ENCODE measurements at regions not wholly inside any gene's neighbourhood (a gene's known extent, or its start where the extent isn't known, plus 50 kb on each side); places are given as distances from the start of the nearest gene placed in this dataset.
"Not testable (repeated sequence)": the region's sequence is repeated elsewhere in the genome, so short reads cannot be mapped to it uniquely, and the experiment has no call there.

DNA sequence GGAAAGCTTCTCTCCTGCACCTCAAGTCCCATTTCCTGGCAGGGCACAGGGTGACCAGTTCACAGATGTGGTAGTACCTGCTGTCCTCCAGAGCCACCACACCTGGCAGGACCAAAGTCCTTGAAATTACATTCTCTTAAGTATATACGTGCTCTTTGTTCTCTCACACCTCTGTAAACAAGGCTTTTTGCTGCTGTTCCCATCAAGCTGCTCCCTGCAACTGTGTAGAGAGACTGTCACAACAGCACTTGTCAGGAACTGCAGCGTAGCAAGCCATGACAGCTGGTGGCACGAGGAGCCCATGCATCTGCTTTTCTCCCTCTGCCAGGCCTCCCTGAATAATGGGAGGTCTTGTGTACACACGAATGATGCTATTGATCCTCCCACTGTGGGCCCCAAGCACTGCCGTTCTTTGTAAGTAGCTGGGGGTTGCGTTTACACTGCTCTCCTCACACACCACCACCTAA lies 431.8 kb downstream of the CD83 start:
- Histone ChIP-seq H3K27me3 (ENCODE audit: control insufficient read depth, insufficient read depth, low read length) (no peaks in the 10 kb centered on the region), H3K36me3 (ENCODE audit: control insufficient read depth, insufficient read depth, low read length) (no peaks in the 10 kb centered on the region), H3K4me3 (ENCODE audit: low read depth, low read length) (no peak overlapping the region)
- no peak for FAIRE-seq
- DNase-seq (ENCODE audit: low read depth): no peak
- TF ChIP-seq, protein P1, sequence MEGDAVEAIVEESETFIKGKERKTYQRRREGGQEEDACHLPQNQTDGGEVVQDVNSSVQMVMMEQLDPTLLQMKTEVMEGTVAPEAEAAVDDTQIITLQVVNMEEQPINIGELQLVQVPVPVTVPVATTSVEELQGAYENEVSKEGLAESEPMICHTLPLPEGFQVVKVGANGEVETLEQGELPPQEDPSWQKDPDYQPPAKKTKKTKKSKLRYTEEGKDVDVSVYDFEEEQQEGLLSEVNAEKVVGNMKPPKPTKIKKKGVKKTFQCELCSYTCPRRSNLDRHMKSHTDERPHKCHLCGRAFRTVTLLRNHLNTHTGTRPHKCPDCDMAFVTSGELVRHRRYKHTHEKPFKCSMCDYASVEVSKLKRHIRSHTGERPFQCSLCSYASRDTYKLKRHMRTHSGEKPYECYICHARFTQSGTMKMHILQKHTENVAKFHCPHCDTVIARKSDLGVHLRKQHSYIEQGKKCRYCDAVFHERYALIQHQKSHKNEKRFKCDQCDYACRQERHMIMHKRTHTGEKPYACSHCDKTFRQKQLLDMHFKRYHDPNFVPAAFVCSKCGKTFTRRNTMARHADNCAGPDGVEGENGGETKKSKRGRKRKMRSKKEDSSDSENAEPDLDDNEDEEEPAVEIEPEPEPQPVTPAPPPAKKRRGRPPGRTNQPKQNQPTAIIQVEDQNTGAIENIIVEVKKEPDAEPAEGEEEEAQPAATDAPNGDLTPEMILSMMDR (IDR thresholded peaks at IDR 0.05; ENCODE audit: insufficient read depth, low read length, severe bottlenecking): no peak

DNA sequence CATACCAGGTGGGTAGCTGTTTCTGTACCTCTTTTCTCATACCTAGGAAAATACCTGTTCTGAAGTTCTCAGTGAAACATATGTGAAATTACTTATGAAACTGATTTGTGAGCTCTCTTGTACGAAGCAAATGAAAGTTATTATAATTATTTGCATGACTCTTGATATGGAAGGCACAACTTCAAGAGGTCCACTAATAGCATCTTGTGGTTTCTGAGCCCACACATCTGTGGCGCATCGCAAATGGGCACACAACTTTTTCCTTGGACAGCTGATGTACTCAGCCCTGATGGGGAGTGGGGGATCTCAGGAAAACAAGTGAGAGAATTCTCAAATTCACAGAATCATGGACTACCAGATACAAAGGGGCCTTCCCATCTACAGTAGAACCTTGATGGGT lies 432.3 kb downstream of the CD83 start:
- Histone ChIP-seq H3K27me3 (ENCODE audit: control insufficient read depth, insufficient read depth, low read length) (no peaks in the 10 kb centered on the region), H3K36me3 (ENCODE audit: control insufficient read depth, insufficient read depth, low read length) (no peaks in the 10 kb centered on the region), H3K4me3 (ENCODE audit: low read depth, low read length) (no peak overlapping the region)
- FAIRE-seq (no peak), DNase-seq (ENCODE audit: low read depth) (no peak)
- TF ChIP-seq, protein P1 (IDR thresholded peaks at IDR 0.05; ENCODE audit: insufficient read depth, low read length, severe bottlenecking): no peak

DNA sequence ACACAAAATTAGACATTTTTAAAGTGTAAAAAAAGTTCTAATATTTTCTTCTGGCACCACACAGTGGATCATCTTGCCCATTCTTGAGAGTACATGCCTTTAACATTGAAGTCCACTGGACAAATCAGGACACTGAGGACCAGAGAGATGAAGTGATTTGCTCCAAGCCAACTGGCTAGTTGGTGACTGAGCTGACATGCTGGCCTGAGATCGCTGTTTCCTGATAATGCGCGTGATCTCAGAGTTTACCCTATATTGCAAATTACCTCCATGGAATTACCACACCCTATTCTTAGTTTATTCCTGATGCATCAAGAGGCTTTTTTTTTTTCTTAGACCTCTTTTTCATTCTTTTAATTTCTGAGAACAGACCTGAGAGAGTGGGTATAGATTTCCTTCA lies 432.8 kb downstream of the CD83 start:
- no peaks in the 10 kb centered on the region for H3K36me3 ChIP-seq (ENCODE audit: control insufficient read depth, insufficient read depth, low read length)
- DNase-seq (ENCODE audit: low read depth): no peak
- FAIRE-seq: no peak
- TF ChIP-seq, protein P1 (IDR thresholded peaks at IDR 0.05; ENCODE audit: insufficient read depth, low read length, severe bottlenecking): no peak
- no peaks in the 10 kb centered on the region for H3K27me3 ChIP-seq (ENCODE audit: control insufficient read depth, insufficient read depth, low read length)
- no peak overlapping the region for H3K4me3 ChIP-seq (ENCODE audit: low read depth, low read length)

DNA sequence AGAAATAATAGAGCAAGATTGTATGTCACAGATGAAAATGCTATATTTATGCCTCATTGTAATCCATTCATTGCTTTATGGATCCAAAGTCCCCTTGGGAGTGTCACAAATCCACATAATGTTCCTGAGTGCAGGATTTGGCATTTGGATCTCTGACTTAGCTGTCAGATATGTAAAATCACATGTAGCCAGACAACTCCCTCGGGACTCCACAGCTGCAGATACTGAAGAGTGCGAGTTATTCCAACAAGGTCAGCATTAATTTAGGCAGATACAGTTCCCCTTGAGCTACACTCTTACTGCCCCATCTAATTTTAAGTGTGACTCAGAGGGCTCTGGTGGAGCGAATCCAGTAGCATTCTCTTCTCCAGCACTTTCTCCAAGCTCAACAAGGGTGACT lies 433.2 kb downstream of the CD83 start:
- FAIRE-seq (no peak), DNase-seq (ENCODE audit: low read depth) (no peak)
- H3K4me3 ChIP-seq (ENCODE audit: low read depth, low read length): no peak overlapping the region
- no peaks in the 10 kb centered on the region for H3K36me3 ChIP-seq (ENCODE audit: control insufficient read depth, insufficient read depth, low read length)
- no peaks in the 10 kb centered on the region for H3K27me3 ChIP-seq (ENCODE audit: control insufficient read depth, insufficient read depth, low read length)
- TF ChIP-seq, protein P1 (IDR thresholded peaks at IDR 0.05; ENCODE audit: insufficient read depth, low read length, severe bottlenecking): no peak

DNA sequence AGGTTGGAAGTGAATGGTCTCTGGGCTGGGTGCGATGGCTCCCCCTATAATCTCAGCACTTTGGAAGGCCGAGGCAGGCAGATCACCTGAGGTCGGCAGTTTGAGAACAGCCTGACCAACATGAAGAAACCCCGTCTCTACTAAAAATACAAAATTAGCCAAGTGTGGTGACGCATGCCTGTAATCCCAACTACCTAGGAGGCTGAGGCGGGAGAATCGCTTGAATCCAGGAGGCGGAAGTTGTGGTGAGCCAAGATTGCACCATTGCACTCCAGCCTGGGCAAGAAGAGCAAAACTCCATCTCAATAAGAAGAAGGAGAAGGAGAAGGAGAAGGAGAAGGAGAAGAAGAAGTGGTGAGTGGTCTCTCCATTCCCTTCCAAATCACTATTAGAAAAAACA lies 434.0 kb downstream of the CD83 start:
- H3K27me3 ChIP-seq (ENCODE audit: control insufficient read depth, insufficient read depth, low read length); DNase-seq (ENCODE audit: low read depth); H3K36me3 ChIP-seq (ENCODE audit: control insufficient read depth, insufficient read depth, low read length); FAIRE-seq; H3K4me3 ChIP-seq (ENCODE audit: low read depth, low read length): not testable (repeated sequence)

DNA sequence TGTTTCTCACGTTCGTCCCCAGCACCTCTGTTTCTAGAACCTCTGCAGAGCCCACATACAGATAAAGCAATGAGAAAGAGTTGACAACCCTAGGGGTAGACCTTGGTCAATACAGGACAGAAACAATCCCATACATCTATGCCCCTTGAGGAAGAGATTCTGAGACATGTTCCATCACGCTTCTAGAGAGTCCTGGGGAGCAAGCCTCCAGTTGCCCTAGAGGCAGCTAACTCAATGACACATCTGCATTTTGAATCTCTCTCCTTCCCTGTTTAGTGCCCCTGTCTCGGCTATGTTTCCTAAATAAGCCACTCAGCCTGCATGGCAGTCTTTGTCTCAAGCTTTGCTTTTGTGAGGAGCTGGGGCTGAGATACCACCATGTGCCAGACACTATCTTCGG lies 435.3 kb downstream of the CD83 start:
- H3K36me3 ChIP-seq (ENCODE audit: control insufficient read depth, insufficient read depth, low read length): no peaks in the 10 kb centered on the region
- DNase-seq (ENCODE audit: low read depth) (peak; percentile 58), FAIRE-seq (no peak)
- no peak overlapping the region for H3K4me3 ChIP-seq (ENCODE audit: low read depth, low read length)
- H3K27me3 ChIP-seq (ENCODE audit: control insufficient read depth, insufficient read depth, low read length): no peaks in the 10 kb centered on the region
- TF ChIP-seq, protein P1 (IDR thresholded peaks at IDR 0.05; ENCODE audit: insufficient read depth, low read length, severe bottlenecking): no peak
